ENCODE measurements at regions not wholly inside any gene's neighbourhood (a gene's known extent, or its start where the extent isn't known, plus 50 kb on each side); places are given as distances from the start of the nearest gene placed in this dataset.

DNA sequence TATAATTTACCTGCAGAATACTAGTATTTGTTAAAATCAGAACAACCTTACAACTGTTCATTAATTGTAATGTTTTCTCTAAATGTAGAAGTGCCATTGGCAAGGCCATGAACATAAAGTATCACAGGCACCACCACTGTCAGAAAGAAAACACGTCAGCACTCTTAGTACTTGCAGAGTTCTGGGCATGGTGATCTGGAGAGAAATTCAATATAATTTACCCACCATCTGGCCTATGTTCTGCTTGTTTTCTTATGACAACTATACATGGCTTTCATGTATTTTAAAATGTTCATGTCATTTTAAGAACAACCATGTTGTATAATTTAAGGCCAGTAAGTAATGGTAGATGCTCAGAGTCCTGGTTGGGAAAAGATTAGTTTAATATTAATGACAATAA lies 114.2 kb upstream of the SULT1C3 start:
- H3K9me1 ChIP-seq (ENCODE audit: control insufficient read depth, extremely low read depth, insufficient read depth, low read length), result no peaks in the 10 kb centered on the region
- H3K9ac ChIP-seq (ENCODE audit: control insufficient read depth, extremely low read depth, insufficient read depth, low read length), result no peak overlapping the region
- no peak for DNase-seq (ENCODE audit: low read depth, low spot score)
- no peak overlapping the region for H2AFZ ChIP-seq (ENCODE audit: control insufficient read depth, low read length)
- no peak for FAIRE-seq
- H3K27ac ChIP-seq (ENCODE audit: control insufficient read depth, insufficient read depth, low read length), result no peak overlapping the region
- no peaks in the 10 kb centered on the region for H3K36me3 ChIP-seq (ENCODE audit: control insufficient read depth in 2 of 2, extremely low read depth in 1 of 2, insufficient read depth in 2 of 2, low read length in 2 of 2)
- H4K20me1 ChIP-seq (ENCODE audit: control insufficient read depth, extremely low read depth, insufficient read depth, low read length), result no peaks in the 10 kb centered on the region
- dilution Hi-C loops (cut with MboI; ENCODE audit: extremely low pct_ligation_motif_present, low sequenced_read_pairs), result no loop called here
- H3K4me2 ChIP-seq (ENCODE audit: control insufficient read depth, extremely low read depth, insufficient read depth, low read depth, low read length), result no peak overlapping the region
- H3K9me3 ChIP-seq (ENCODE audit: control insufficient read depth, low read depth, low read length), result no peaks in the 10 kb centered on the region
- no peaks in the 10 kb centered on the region for H3K79me2 ChIP-seq (ENCODE audit: control insufficient read depth, insufficient read depth, low read length)
- H3K27me3 ChIP-seq (ENCODE audit: control insufficient read depth, extremely low read depth, insufficient read depth, low read length), result no peaks in the 10 kb centered on the region
- H3K4me3 ChIP-seq (ENCODE audit: control insufficient read depth in 2 of 3, extremely low read depth in 1 of 3, insufficient read depth in 2 of 3, low read depth in 1 of 3, low read length in 3 of 3), result no peak overlapping the region
- TF ChIP-seq, protein P1, sequence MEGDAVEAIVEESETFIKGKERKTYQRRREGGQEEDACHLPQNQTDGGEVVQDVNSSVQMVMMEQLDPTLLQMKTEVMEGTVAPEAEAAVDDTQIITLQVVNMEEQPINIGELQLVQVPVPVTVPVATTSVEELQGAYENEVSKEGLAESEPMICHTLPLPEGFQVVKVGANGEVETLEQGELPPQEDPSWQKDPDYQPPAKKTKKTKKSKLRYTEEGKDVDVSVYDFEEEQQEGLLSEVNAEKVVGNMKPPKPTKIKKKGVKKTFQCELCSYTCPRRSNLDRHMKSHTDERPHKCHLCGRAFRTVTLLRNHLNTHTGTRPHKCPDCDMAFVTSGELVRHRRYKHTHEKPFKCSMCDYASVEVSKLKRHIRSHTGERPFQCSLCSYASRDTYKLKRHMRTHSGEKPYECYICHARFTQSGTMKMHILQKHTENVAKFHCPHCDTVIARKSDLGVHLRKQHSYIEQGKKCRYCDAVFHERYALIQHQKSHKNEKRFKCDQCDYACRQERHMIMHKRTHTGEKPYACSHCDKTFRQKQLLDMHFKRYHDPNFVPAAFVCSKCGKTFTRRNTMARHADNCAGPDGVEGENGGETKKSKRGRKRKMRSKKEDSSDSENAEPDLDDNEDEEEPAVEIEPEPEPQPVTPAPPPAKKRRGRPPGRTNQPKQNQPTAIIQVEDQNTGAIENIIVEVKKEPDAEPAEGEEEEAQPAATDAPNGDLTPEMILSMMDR (optimal IDR thresholded peaks at IDR 0.05 in 1 of 3, IDR thresholded peaks at IDR 0.05 in 1 of 3, conservative IDR thresholded peaks at IDR 0.05 in 1 of 3; ENCODE audit: extremely low read depth in 1 of 3, insufficient read depth in 2 of 3, low read length in 3 of 3), result no peak
- TF ChIP-seq EZH2 (IDR thresholded peaks at IDR 0.05; ENCODE audit: low read length), result no peak
- no peaks in the 10 kb centered on the region for H3K4me1 ChIP-seq (ENCODE audit: control insufficient read depth, extremely low read depth, insufficient read depth, low read length)

- H3K4me3 ChIP-seq (ENCODE audit: control insufficient read depth in 2 of 3, extremely low read depth in 1 of 3, insufficient read depth in 2 of 3, low read depth in 1 of 3, low read length in 3 of 3), result no peak overlapping the region
- no peaks in the 10 kb centered on the region for H3K79me2 ChIP-seq (ENCODE audit: control insufficient read depth, insufficient read depth, low read length)
- no peak overlapping the region for H2AFZ ChIP-seq (ENCODE audit: control insufficient read depth, low read length)
- no peaks in the 10 kb centered on the region for H3K27me3 ChIP-seq (ENCODE audit: control insufficient read depth, extremely low read depth, insufficient read depth, low read length)
- H3K36me3 ChIP-seq (ENCODE audit: control insufficient read depth in 2 of 2, extremely low read depth in 1 of 2, insufficient read depth in 2 of 2, low read length in 2 of 2), result no peaks in the 10 kb centered on the region
- no peak for TF ChIP-seq EZH2 (IDR thresholded peaks at IDR 0.05; ENCODE audit: low read length)
- TF ChIP-seq, protein P1 (optimal IDR thresholded peaks at IDR 0.05 in 1 of 3, IDR thresholded peaks at IDR 0.05 in 1 of 3, conservative IDR thresholded peaks at IDR 0.05 in 1 of 3; ENCODE audit: extremely low read depth in 1 of 3, insufficient read depth in 2 of 3, low read length in 3 of 3), result no peak
- dilution Hi-C loops (cut with MboI; ENCODE audit: extremely low pct_ligation_motif_present, low sequenced_read_pairs), result no loop called here
- H4K20me1 ChIP-seq (ENCODE audit: control insufficient read depth, extremely low read depth, insufficient read depth, low read length), result no peaks in the 10 kb centered on the region
- FAIRE-seq, result no peak
- no peak overlapping the region for H3K4me2 ChIP-seq (ENCODE audit: control insufficient read depth, extremely low read depth, insufficient read depth, low read depth, low read length)
- no peaks in the 10 kb centered on the region for H3K4me1 ChIP-seq (ENCODE audit: control insufficient read depth, extremely low read depth, insufficient read depth, low read length)
- no peak overlapping the region for H3K9ac ChIP-seq (ENCODE audit: control insufficient read depth, extremely low read depth, insufficient read depth, low read length)
- no peaks in the 10 kb centered on the region for H3K9me1 ChIP-seq (ENCODE audit: control insufficient read depth, extremely low read depth, insufficient read depth, low read length)
- no peak for DNase-seq (ENCODE audit: low read depth, low spot score)
- no peaks in the 10 kb centered on the region for H3K9me3 ChIP-seq (ENCODE audit: control insufficient read depth, low read depth, low read length)
- H3K27ac ChIP-seq (ENCODE audit: control insufficient read depth, insufficient read depth, low read length), result no peak overlapping the region
Measured at GRCh38 chr2:108128249-108128648, 111.5 kb upstream of the SULT1C3 start.
